ENCODE measurements at regions not wholly inside any gene's neighbourhood (a gene's known extent, or its start where the extent isn't known, plus 50 kb on each side); places are given as distances from the start of the nearest gene placed in this dataset.

DNA sequence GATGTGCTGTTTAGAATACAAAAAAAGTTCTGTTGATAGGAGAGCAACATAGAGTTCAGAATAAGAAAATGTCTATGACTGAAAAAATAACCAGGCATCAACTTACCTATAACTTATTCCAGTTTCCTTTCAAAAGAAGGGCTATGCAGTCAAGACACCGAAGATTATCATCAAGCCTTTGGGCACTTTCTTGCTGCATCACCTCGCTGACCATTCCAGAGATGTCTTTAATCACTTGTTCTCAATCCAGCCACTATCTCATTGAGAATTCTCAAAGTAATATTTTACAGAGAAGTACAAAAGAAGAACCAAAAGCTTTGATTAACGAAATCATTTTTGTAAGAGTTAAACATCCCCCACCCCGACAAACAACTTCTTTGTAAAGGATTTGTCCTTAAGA is 198.3 kb upstream of the P2RY1 start:
- Histone ChIP-seq H3K4me2 (ENCODE audit: low read length) (no peak overlapping the region), H3K4me1 (ENCODE audit: control insufficient read depth, low read length) (no peaks in the 10 kb centered on the region), H3K4me3 (ENCODE audit: low read length) (no peak overlapping the region), H4K20me1 (ENCODE audit: control insufficient read depth, insufficient read depth, low read depth, low read length) (no peaks in the 10 kb centered on the region), H3K27me3 (ENCODE audit: control insufficient read depth, low read length) (no peaks in the 10 kb centered on the region; the same call in 1 of the 2 replicates), H3K36me3 (ENCODE audit: control insufficient read depth, low read length) (no peaks in the 10 kb centered on the region), H3K27ac (ENCODE audit: low read depth, low read length) (no peak overlapping the region), H3F3A (ENCODE audit: control insufficient read depth, insufficient read depth) (no peaks in the 10 kb centered on the region), H3K79me2 (ENCODE audit: control insufficient read depth, low read length) (no peaks in the 10 kb centered on the region), H3K9me2 (replicated peaks; ENCODE audit: control insufficient read depth, low read length) (no peaks in the 10 kb centered on the region), H3K9me3 (ENCODE audit: control insufficient read depth, insufficient read depth, low read length) (no peaks in the 10 kb centered on the region)
- TF ChIP-seq EZH2phosphoT487 (IDR thresholded peaks at IDR 0.05; ENCODE audit: borderline replicate concordance, low read length) = no peak
- TF ChIP-seq, protein P1, sequence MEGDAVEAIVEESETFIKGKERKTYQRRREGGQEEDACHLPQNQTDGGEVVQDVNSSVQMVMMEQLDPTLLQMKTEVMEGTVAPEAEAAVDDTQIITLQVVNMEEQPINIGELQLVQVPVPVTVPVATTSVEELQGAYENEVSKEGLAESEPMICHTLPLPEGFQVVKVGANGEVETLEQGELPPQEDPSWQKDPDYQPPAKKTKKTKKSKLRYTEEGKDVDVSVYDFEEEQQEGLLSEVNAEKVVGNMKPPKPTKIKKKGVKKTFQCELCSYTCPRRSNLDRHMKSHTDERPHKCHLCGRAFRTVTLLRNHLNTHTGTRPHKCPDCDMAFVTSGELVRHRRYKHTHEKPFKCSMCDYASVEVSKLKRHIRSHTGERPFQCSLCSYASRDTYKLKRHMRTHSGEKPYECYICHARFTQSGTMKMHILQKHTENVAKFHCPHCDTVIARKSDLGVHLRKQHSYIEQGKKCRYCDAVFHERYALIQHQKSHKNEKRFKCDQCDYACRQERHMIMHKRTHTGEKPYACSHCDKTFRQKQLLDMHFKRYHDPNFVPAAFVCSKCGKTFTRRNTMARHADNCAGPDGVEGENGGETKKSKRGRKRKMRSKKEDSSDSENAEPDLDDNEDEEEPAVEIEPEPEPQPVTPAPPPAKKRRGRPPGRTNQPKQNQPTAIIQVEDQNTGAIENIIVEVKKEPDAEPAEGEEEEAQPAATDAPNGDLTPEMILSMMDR (IDR thresholded peaks at IDR 0.05; ENCODE audit: low read depth, low read length, poor library complexity, severe bottlenecking) = no peak

DNA sequence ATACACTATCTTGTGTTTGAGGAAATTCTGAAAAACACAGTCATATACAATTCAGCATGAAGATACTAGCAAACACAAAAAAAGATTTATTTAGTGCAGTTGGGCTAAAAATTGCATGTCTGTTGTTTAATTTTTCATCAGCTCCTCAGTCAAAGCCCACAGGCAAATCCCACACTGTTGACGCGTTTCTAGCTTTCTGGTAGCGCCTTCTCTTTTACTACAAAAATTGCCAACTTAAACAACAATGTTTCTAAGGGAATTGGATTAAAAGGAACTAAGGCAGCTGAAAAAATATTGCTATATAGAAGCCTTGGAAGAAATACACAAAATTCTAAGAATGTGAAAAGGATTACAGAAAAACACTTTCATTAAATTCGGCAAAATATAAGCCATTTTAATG is 196.7 kb upstream of the P2RY1 start:
- Histone ChIP-seq H4K20me1 (ENCODE audit: control insufficient read depth, insufficient read depth, low read depth, low read length) (no peaks in the 10 kb centered on the region), H3K79me2 (ENCODE audit: control insufficient read depth, low read length) (no peaks in the 10 kb centered on the region), H3F3A (ENCODE audit: control insufficient read depth, insufficient read depth) (no peaks in the 10 kb centered on the region), H3K4me3 (ENCODE audit: low read length) (no peak overlapping the region), H3K27ac (ENCODE audit: low read depth, low read length) (no peak overlapping the region), H3K4me1 (ENCODE audit: control insufficient read depth, low read length) (no peaks in the 10 kb centered on the region), H3K27me3 (ENCODE audit: control insufficient read depth, low read length) (no peaks in the 10 kb centered on the region; the same call in 1 of the 2 replicates), H3K4me2 (ENCODE audit: low read length) (no peak overlapping the region), H3K36me3 (ENCODE audit: control insufficient read depth, low read length) (no peaks in the 10 kb centered on the region), H3K9me3 (ENCODE audit: control insufficient read depth, insufficient read depth, low read length) (no peaks in the 10 kb centered on the region), H3K9me2 (replicated peaks; ENCODE audit: control insufficient read depth, low read length) (no peaks in the 10 kb centered on the region)
- TF ChIP-seq, protein P1 (IDR thresholded peaks at IDR 0.05; ENCODE audit: low read depth, low read length, poor library complexity, severe bottlenecking) = no peak

DNA sequence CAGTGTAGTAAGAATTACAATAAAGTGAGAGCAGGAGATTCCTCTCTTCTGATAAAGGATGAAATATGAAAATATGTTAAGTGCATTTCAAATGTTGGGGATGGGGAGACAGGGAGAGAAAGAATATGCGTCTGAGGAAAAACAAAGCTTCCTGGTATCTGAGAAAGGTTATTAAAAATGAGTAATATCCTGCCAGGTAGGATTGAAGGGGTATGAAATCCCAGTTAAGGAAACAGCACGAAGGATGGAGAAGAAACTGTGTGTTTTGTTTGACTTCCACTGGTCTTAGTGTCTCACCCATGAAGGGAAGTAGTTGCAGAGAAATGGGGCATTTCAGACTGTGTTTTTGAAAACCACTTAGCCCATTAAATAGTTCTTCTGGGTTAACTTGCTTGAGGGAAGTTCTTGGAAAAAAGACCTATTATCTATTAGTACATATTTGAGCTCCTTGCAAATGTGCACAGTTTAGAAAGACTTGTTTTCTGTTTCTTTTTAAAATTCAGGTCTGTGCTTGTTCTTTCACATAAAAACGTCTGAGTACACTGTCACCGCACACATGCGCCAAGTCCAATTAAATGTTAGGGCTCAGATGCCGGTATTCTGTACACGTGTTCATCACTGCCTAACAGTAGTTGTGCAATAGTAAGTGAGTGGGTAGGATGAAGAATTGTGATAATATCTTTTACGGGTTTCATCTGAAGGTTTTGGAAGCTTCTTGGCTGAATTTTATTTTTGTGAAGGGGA is 196.1 kb upstream of the P2RY1 start:
- H3K79me2 ChIP-seq (ENCODE audit: control insufficient read depth, low read length) = no peaks in the 10 kb centered on the region
- no peak overlapping the region for H3K4me2 ChIP-seq (ENCODE audit: low read length)
- H3F3A ChIP-seq (ENCODE audit: control insufficient read depth, insufficient read depth) = no peaks in the 10 kb centered on the region
- H3K4me1 ChIP-seq (ENCODE audit: control insufficient read depth, low read length) = no peaks in the 10 kb centered on the region
- no peaks in the 10 kb centered on the region; the same call in 1 of the 2 replicates for H3K27me3 ChIP-seq (ENCODE audit: control insufficient read depth, low read length)
- H3K9me3 ChIP-seq (ENCODE audit: control insufficient read depth, insufficient read depth, low read length) = no peaks in the 10 kb centered on the region
- no peak overlapping the region for H3K4me3 ChIP-seq (ENCODE audit: low read length)
- no peaks in the 10 kb centered on the region for H4K20me1 ChIP-seq (ENCODE audit: control insufficient read depth, insufficient read depth, low read depth, low read length)
- no peaks in the 10 kb centered on the region for H3K9me2 ChIP-seq (replicated peaks; ENCODE audit: control insufficient read depth, low read length)
- no peak overlapping the region for H3K27ac ChIP-seq (ENCODE audit: low read depth, low read length)
- TF ChIP-seq, protein P1 (IDR thresholded peaks at IDR 0.05; ENCODE audit: low read depth, low read length, poor library complexity, severe bottlenecking) = no peak
- no peak for TF ChIP-seq EZH2phosphoT487 (IDR thresholded peaks at IDR 0.05; ENCODE audit: borderline replicate concordance, low read length)
- no peaks in the 10 kb centered on the region for H3K36me3 ChIP-seq (ENCODE audit: control insufficient read depth, low read length)
